Embryonic facial prominence (tissue), 1 donor: ENCODE measurements at regions not wholly inside any gene's neighbourhood (a gene's known extent, or its start where the extent isn't known, plus 50 kb on each side); places are given as distances from the start of the nearest gene placed in this dataset.
A peak's percentile ranks its signal among the peaks of the same experiment; 100 is the strongest.
"Not testable (repeated sequence)": the region's sequence is repeated elsewhere in the genome, so short reads cannot be mapped to it uniquely, and the experiment has no call there.

ENCODE experiments used
- DNase-seq: peaks from one replicate; pipeline ENCODE4 v3.0.0-alpha.2; 2016; ENCODE audit errors: extremely low spot score

GRCh38 chr10:121326905-121327304 is 271.3 kb downstream of the FGFR2 start:
- no peak for DNase-seq

- DNase-seq = no peak
These were observed 270.5 kb downstream of the FGFR2 start for GRCh38 chr10:121327727-121328126.

GRCh38 chr10:121329631-121330030 is 268.6 kb downstream of the FGFR2 start:
- not testable (repeated sequence) for DNase-seq

GRCh38 chr10:121330563-121330962 is 267.7 kb downstream of the FGFR2 start:
- DNase-seq = peak; percentile 20

- no peak for DNase-seq
These were observed 265.9 kb downstream of the FGFR2 start for GRCh38 chr10:121332353-121332752.

- DNase-seq = no peak
These were observed 265.1 kb downstream of the FGFR2 start for GRCh38 chr10:121332829-121333765.

- no peak for DNase-seq
These were observed 262.8 kb downstream of the FGFR2 start for GRCh38 chr10:121335386-121335925.

- no peak for DNase-seq
These were observed 260.8 kb downstream of the FGFR2 start for GRCh38 chr10:121337427-121337826.

- no peak for DNase-seq
These were observed 259.9 kb downstream of the FGFR2 start for GRCh38 chr10:121338206-121338980.

GRCh38 chr10:121339114-121339513 is 259.1 kb downstream of the FGFR2 start:
- DNase-seq = no peak

GRCh38 chr10:121340271-121340831 is 257.9 kb downstream of the FGFR2 start:
- no peak for DNase-seq

GRCh38 chr10:121351540-121351939 is 246.7 kb downstream of the FGFR2 start:
- DNase-seq = peak; percentile 39

GRCh38 chr10:121352231-121352855 is 245.9 kb downstream of the FGFR2 start:
- peak; percentile 91 for DNase-seq

- no peak for DNase-seq
These were observed 243.1 kb downstream of the FGFR2 start for GRCh38 chr10:121355161-121355560.

- DNase-seq = no peak
These were observed 242.1 kb downstream of the FGFR2 start for GRCh38 chr10:121356183-121356582.

- DNase-seq = no peak
These were observed 240.8 kb downstream of the FGFR2 start for GRCh38 chr10:121357401-121357800.

GRCh38 chr10:121362026-121362425 is 236.2 kb downstream of the FGFR2 start:
- DNase-seq = no peak

GRCh38 chr10:121365566-121365965 is 232.7 kb downstream of the FGFR2 start:
- DNase-seq = no peak

GRCh38 chr10:121368347-121369025 is 229.8 kb downstream of the FGFR2 start:
- DNase-seq = peak; percentile 58

- DNase-seq = no peak
These were observed 228.6 kb downstream of the FGFR2 start for GRCh38 chr10:121369616-121370015.

- DNase-seq = no peak
These were observed 226.4 kb downstream of the FGFR2 start for GRCh38 chr10:121371836-121372235.
